Prostate gland (tissue), 1 donor: ENCODE measurements at regions not wholly inside any gene's neighbourhood (a gene's known extent, or its start where the extent isn't known, plus 50 kb on each side); places are given as distances from the start of the nearest gene placed in this dataset.

ENCODE experiments used
- POLR2A ChIP-seq: fragments of 450-650 bp; IDR thresholded peaks from one replicate; pipeline ENCODE4 v1.6.1; 2016; ENCODE audit warnings: antibody characterized with exemption, mild to moderate bottlenecking
- POLR2AphosphoS5 ChIP-seq: sonication (generic); formaldehyde crosslinking; IDR thresholded peaks from one replicate; pipeline ENCODE4 v1.6.1; 2017; ENCODE audit warnings: antibody characterized with exemption

- TF ChIP-seq POLR2AphosphoS5 (no peak), POLR2A (no peak)
Observed at GRCh38 chr9:75651709-75652108, 238.8 kb upstream of the PCSK5 start.
